ENCODE measurements at regions not wholly inside any gene's neighbourhood (a gene's known extent, or its start where the extent isn't known, plus 50 kb on each side); places are given as distances from the start of the nearest gene placed in this dataset.

DNA sequence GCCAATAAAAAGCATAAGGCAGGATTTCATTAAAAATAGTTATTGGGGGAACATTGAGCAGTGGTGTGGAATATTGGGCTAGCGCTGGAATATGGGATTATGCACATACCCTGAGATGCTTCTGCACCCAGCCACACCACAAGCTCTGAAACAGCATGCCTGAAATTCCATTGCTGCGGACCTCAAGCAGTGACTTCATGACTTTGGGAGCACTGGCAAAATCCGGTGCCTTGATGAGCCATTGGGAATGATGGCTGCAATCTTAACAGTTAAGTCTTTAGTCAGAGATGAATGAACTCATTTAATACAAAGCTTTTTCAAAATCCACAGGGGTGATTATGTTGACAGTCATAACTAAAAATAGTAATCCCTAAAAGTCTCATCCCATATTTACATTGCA is 274.7 kb upstream of the MTPN start:
- Mint-ChIP-seq H3K4me3 (no peak overlapping the region), H3K27ac (no peak overlapping the region), H3K27me3 (ENCODE audit: low read depth) (peaks cover 2% of the 10 kb centered on the region), H3K4me1 (no peaks in the 10 kb centered on the region), H3K36me3 (ENCODE audit: low read depth) (no peaks in the 10 kb centered on the region), H3K9me3 (peaks cover 6% of the 10 kb centered on the region)
- TF ChIP-seq, protein P1, sequence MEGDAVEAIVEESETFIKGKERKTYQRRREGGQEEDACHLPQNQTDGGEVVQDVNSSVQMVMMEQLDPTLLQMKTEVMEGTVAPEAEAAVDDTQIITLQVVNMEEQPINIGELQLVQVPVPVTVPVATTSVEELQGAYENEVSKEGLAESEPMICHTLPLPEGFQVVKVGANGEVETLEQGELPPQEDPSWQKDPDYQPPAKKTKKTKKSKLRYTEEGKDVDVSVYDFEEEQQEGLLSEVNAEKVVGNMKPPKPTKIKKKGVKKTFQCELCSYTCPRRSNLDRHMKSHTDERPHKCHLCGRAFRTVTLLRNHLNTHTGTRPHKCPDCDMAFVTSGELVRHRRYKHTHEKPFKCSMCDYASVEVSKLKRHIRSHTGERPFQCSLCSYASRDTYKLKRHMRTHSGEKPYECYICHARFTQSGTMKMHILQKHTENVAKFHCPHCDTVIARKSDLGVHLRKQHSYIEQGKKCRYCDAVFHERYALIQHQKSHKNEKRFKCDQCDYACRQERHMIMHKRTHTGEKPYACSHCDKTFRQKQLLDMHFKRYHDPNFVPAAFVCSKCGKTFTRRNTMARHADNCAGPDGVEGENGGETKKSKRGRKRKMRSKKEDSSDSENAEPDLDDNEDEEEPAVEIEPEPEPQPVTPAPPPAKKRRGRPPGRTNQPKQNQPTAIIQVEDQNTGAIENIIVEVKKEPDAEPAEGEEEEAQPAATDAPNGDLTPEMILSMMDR (IDR thresholded peaks at IDR 0.05; ENCODE audit: unreplicated experiment in 3 of 3): no peak

DNA sequence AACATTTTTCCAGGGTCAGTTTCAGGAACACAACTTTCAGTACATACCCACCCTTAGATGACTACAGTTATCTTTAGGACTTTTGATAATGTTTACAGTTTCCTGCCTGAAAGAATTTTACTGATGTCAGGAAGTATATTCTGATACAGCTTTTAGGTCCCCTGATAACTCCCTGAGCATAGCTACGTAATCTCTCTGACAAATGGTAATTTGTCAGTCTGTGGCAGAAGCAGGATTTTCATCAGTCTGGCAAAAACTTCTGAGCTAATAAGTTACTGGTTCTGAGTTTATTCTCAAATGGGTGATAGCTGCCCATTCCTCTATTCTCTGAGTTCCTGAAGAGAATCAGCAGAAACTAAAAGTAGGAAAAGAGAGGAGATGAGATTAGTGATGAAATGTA is 270.1 kb upstream of the MTPN start:
- Mint-ChIP-seq H3K9me3 (no peaks in the 10 kb centered on the region), H3K27me3 (ENCODE audit: low read depth) (no peaks in the 10 kb centered on the region), H3K4me3 (no peak overlapping the region), H3K36me3 (ENCODE audit: low read depth) (no peaks in the 10 kb centered on the region), H3K27ac (no peak overlapping the region), H3K4me1 (peaks cover 5% of the 10 kb centered on the region)
- TF ChIP-seq, protein P1 (IDR thresholded peaks at IDR 0.05; ENCODE audit: unreplicated experiment in 3 of 3): no peak

DNA sequence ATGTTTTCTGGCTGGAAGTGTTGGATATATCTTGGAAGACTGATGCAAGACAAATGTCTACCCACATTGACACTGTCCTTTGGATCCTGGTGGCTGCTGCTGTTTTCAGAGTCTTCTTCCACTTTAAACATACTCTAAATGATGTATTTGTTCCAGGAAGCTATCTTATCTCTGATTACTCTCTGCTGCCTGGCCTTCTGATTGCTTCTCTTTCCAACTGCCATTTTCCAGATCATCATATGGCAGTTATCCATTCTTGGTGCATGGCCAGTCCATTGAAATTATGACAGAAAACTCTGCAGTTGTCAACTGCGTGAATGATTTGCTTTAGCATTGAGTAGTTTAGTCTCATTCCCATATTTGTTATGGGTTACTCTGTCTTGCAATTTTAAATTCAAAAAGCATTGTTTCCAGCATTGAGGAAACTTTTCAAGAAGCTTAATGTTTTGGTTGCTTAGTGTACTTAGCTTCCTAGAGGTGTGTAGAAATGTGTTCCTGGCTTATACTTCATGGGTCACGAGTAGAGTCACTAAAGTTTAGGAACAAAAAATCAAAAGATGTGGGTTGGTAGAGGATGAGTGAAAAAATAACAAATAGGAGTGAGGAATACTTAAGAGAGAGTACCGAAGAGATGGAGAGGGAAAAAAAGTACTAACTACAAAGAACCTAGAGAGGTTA is 268.3 kb upstream of the MTPN start:
- Mint-ChIP-seq H3K27ac (peak overlapping the region in 1 of 3 experiments; percentile 9), H3K4me1 (peaks cover 5% of the 10 kb centered on the region), H3K36me3 (ENCODE audit: low read depth) (no peaks in the 10 kb centered on the region), H3K27me3 (ENCODE audit: low read depth) (no peaks in the 10 kb centered on the region), H3K4me3 (no peak overlapping the region), H3K9me3 (no peaks in the 10 kb centered on the region)
- TF ChIP-seq, protein P1 (IDR thresholded peaks at IDR 0.05; ENCODE audit: unreplicated experiment in 3 of 3): no peak

DNA sequence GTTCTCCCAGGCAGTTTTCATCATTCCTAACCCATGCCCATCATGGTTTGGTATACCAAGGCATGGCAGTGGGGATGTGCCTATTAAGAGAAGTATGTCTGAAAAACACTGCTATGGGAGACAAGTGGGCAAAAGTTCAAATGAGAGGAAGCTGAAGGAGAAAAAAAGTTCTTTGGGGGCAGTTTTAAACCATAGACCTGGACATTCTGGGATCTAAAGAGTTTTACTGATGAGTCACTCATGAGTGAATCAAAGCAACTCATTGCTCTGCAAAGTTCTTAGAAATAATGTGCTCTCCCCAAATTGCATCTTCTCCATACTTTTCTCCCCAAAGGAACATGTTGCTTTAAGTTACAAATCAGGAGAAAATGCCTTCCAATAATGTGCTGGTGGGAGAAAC is 256.9 kb upstream of the MTPN start:
- Mint-ChIP-seq H3K4me1 (no peaks in the 10 kb centered on the region), H3K4me3 (no peak overlapping the region), H3K36me3 (ENCODE audit: low read depth) (no peaks in the 10 kb centered on the region), H3K27ac (no peak overlapping the region), H3K9me3 (peaks cover 20% of the 10 kb centered on the region), H3K27me3 (ENCODE audit: low read depth) (no peaks in the 10 kb centered on the region)
- TF ChIP-seq, protein P1 (IDR thresholded peaks at IDR 0.05; ENCODE audit: unreplicated experiment in 3 of 3): no peak

DNA sequence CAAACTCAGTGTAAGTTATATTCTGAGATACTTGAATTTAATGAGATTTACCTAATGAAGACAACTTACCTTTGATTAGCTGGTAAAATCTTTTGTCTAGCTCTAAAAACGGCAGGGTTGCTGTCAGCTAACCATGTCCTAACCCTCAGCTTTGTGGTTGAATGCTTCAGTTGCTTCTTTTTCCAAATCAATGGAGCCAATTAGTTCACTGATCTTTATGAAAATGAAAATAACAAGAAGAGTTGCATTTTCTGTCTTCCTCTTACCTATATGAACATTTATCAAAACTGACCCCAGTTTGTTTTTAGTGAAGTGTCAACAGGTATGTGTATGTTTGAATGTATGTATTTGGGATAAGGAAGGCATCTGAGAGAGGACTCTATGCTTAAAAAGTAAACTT is 253.1 kb upstream of the MTPN start:
- H3K4me1 Mint-ChIP-seq: no peaks in the 10 kb centered on the region
- TF ChIP-seq, protein P1 (IDR thresholded peaks at IDR 0.05; ENCODE audit: unreplicated experiment in 3 of 3): no peak
- peaks cover 12% of the 10 kb centered on the region for H3K9me3 Mint-ChIP-seq
- H3K27me3 Mint-ChIP-seq (ENCODE audit: low read depth): peaks cover 3% of the 10 kb centered on the region
- H3K36me3 Mint-ChIP-seq (ENCODE audit: low read depth): no peaks in the 10 kb centered on the region
- H3K27ac Mint-ChIP-seq: no peak overlapping the region
- no peak overlapping the region for H3K4me3 Mint-ChIP-seq

GRCh38 chr7:136229790-136230189 is 252.6 kb upstream of the MTPN start:
- Mint-ChIP-seq H3K27me3 (ENCODE audit: low read depth) (peaks cover 3% of the 10 kb centered on the region), H3K4me3 (no peak overlapping the region), H3K9me3 (peaks cover 10% of the 10 kb centered on the region), H3K4me1 (no peaks in the 10 kb centered on the region), H3K27ac (no peak overlapping the region), H3K36me3 (ENCODE audit: low read depth) (no peaks in the 10 kb centered on the region)
- TF ChIP-seq, protein P1 (IDR thresholded peaks at IDR 0.05; ENCODE audit: unreplicated experiment in 3 of 3): no peak

Data from nephron (organoid).